NCI-H187 treated with DMSO at 0.1 percent for 48 hours (cell line): ENCODE measurements at regions not wholly inside any gene's neighbourhood (a gene's known extent, or its start where the extent isn't known, plus 50 kb on each side); places are given as distances from the start of the nearest gene placed in this dataset.

Experiments
- DNase-seq: peaks from one replicate; lab custom pipeline; 2025; lab: John Stamatoyannopoulos, UW

DNA sequence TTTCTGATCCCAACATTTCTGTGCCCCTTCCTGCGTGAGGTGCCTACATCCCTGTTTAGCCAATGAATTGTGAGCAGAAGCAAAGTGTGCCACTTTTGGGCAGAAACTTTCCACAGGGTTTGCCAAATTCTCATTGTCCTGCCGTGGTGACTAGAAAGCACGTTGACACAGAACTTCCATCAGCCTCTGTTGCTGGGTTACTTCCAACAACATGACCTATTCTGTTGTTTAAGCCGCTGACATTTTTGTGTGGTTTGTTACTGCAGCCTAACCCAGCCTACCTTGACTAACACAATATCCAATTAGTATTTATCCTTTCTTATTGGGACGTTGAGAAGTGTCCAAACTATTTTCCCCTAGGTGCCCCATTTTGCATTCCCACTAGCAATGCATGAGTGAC lies 136.8 kb downstream of the URB2 start:
- no peak for DNase-seq

DNA sequence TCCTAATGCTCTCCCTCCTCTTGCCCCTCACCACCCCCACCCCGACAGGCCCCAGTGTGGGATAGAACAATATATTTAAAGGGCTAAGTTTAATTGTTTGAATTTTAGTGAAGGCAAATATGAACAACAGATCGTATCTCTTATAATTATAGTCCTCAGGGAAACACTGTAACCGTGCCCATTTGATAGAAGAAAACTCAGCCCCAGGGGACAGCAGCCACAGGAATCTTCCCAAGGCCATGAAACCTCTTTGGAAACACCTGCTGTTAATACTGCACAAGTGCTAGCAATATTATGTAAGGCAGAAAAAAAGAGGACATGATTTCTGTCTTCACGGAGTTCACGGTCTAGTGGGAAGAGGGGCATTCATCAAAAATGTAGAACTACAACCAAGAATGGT lies 142.2 kb downstream of the URB2 start:
- peak; percentile 72 for DNase-seq

- peak; percentile 10 for DNase-seq
These were observed 143.0 kb downstream of the URB2 start for GRCh38 chr1:229769006-229769405.

GRCh38 chr1:229769809-229770208 lies 143.8 kb downstream of the URB2 start:
- DNase-seq = no peak

DNA sequence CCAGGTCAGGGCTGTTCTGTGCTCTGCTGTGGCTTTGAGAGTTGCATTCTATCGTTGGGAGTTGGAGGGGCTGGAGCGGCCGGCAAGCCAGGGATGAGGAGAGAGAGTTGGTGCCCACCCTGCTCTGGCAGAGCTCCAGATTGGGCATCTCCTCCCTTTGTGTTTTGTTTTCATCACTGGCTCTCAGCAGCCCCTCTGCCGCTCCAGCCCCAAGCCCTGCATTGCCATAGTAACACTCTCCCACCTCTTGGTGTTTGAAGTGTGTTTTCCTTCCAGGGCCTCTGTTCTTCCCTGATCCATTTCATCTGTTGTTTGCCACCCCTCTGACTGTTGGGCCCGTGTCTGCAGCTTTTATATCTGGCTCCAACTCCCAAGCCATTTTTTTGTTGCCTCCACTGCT lies 152.7 kb downstream of the URB2 start:
- no peak for DNase-seq

GRCh38 chr1:229781453-229781852 lies 155.4 kb downstream of the URB2 start:
- no peak for DNase-seq

GRCh38 chr1:229782469-229782868 lies 156.4 kb downstream of the URB2 start:
- no peak for DNase-seq

GRCh38 chr1:229784834-229785233 lies 158.8 kb downstream of the URB2 start:
- no peak for DNase-seq

GRCh38 chr1:229786974-229787610 lies 161.0 kb downstream of the URB2 start:
- no peak for DNase-seq

- DNase-seq = no peak
These were observed 162.0 kb downstream of the URB2 start for GRCh38 chr1:229788004-229788403.

GRCh38 chr1:229792012-229792975 lies 166.2 kb downstream of the URB2 start:
- no peak for DNase-seq

- DNase-seq = no peak
These were observed 167.4 kb downstream of the URB2 start for GRCh38 chr1:229793488-229793887.

- no peak for DNase-seq
These were observed 172.5 kb downstream of the URB2 start for GRCh38 chr1:229798558-229798957.

DNA sequence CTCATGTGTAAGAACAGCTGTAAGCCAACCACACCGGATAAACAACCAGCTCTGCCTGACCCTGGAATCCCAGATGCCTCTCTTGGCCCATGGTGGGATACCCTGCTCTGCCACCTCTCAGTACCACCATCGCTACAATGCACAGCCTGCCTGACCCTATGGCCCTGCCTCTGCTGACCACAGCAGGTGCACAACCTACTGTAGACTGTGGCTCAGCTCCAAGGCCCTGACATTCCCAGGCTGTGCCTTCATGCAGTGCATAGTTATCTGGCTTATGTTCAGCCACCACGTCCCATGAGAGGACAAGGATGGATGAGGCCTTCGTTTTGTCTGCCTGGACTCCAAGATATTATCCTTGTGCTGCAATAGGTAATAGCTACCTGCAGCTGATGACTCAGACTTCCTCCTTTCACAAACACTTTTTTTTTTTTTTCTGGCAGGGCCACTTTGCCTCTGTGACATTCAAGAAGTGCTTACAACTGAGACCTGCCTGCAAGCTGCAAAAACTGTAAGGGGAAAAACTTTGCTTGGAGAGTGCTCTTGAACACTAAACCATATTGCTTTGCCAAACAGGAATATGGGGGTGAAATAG lies 177.7 kb downstream of the URB2 start:
- DNase-seq = no peak

DNA sequence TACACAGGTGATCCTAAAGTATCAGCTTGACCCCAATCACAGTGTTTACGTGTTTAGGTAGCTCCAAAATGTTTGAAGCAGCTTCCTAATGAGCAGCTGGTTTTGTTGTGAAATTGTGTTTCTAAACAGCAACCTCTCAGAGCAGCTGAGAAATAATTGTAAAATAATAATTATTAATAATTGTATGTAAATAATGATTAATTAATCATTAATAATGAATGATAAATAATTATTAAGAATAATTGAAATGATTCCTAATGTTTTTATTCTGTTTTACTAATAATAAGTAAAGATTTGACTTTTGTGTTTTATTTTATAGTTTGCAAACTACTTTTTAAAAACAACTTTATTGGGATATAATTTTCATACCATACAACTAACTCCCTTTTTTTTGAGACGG lies 182.2 kb downstream of the URB2 start:
- DNase-seq = no peak

GRCh38 chr1:229810140-229810539 lies 184.1 kb downstream of the URB2 start:
- no peak for DNase-seq

GRCh38 chr1:229810961-229811360 lies 184.9 kb downstream of the URB2 start:
- DNase-seq = no peak

- DNase-seq = no peak
These were observed 186.1 kb downstream of the URB2 start for GRCh38 chr1:229812148-229812547.

DNA sequence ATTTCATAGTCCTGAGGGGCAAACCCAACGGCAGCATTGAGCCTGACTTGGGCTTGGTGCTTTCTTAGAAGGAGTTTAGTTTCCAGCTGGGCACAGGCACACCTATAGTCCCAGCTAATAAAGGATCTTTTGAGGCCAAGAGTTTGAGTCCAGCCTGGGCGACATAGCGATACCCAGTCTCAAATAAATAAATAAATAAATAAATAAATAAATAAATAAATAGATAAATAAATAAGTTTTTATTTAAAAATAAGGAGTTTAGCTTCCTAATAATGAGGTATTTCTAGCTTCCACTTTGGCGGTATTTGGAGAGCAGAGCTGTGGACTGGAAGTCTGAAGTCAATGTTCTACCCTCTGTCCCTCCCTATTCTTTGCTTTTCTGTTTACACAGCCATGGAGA lies 186.6 kb downstream of the URB2 start:
- DNase-seq = no peak

DNA sequence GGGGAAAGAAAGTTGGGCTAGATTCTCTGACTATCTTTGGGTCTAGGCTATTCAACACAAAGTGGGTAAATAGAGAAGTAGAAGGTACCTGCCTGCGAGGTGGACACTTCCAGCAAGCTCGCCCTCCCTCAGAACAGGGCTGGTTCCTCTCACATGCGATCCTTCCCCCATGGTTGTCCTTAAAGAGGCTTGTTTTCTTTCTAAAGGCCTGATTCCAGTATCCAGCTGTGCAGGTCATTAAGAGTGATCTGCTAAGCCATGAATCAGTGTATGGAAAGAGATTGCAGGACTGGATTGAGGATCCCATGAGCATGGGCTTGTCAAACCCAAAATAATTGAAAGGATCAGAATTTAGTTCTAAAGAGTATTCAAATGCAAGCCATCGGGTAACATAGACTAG lies 189.0 kb downstream of the URB2 start:
- DNase-seq = no peak

GRCh38 chr1:229815961-229816360 lies 189.9 kb downstream of the URB2 start:
- no peak for DNase-seq

DNA sequence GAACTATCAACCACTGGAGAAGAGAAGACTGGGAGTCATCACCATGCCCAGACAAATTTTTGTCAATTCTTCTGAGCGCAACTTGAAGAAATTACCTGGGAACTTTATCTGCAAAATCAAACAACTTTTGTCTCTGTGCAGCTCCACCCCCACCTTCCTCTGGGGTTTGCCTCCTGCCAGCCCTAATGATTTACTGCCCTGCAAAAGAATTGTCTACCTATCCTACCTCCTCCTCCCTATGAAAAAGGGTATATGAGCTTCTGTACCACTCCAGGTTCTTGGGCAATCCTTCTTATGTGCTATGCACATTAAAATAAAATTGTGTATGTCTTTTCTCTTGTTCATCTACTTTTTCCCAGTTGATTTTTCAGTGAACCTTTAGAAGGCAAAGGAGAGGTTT lies 191.9 kb downstream of the URB2 start:
- DNase-seq = no peak

DNA sequence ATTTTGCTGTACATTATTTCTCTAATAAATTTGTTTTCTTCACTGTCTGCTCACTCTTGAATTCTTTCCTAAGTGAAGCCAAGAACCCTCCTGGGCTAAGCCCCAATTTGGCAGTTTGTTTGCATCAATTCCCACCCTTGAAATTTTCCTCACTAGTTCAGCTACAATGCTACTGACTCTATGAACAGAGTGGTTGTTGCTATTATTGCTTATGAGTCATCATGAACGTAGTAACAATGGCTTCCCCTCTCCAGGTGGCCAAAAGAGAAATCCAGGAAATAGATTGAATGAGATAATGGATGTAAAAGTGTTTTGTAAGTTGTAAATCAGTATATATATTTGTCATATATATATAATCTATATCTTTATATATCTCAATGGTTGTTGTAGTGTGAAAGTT lies 193.0 kb downstream of the URB2 start:
- DNase-seq = no peak
